Body of pancreas (tissue), 4 donors: ENCODE measurements at regions not wholly inside any gene's neighbourhood (a gene's known extent, or its start where the extent isn't known, plus 50 kb on each side); places are given as distances from the start of the nearest gene placed in this dataset.
A peak's percentile ranks its signal among the peaks of the same experiment; 100 is the strongest.

Experiments used
- ATAC-seq: fragments of 150-250 bp; one replicate; pipeline ENCODE4 v1.9.1; 2016
- DNase-seq, 4 donors: peaks; one replicate each; pipeline ENCODE4 v3.0.0-alpha.2; 2019
- H3K27ac ChIP-seq, 4 donors: fragments of 200-600 bp; sonication (generic); 1 replicate in 3 of 4; 2 replicates in 1 of 4; pipeline versions ENCODE4 v1.5.1 to v1.6.1; 2016 to 2019; ENCODE audit warnings: mild to moderate bottlenecking in 1 of 4, mixed read lengths in 1 of 4, moderate library complexity in 1 of 4
- H3K27me3 ChIP-seq, 2 donors: fragments of 200-600 bp; sonication (generic); one replicate each; pipeline ENCODE4 v1.6.0; 2016; ENCODE audit warnings: mild to moderate bottlenecking in 1 of 2
- H3K36me3 ChIP-seq, 2 donors: fragments of 200-600 bp; sonication (generic); replicated peaks in 1 of 2; 2 replicates each; pipeline ENCODE4 v1.5.1; 2016; ENCODE audit warnings: low read depth in 2 of 2; ENCODE audit not compliant: insufficient read depth in 1 of 2
- H3K4me1 ChIP-seq: fragments of 200-600 bp; sonication (generic); one replicate; pipeline ENCODE4 v1.6.0; 2016
- H3K4me3 ChIP-seq, 2 donors: fragments of 200-600 bp; sonication (generic); 1 replicate in 1 of 2; 2 replicates in 1 of 2; pipeline ENCODE4 v1.5.1; 2016 to 2019
- H3K9me3 ChIP-seq, 3 donors: fragments of 200-600 bp; sonication (generic); 1 replicate in 2 of 3; 2 replicates in 1 of 3; pipeline ENCODE4 v1.5.1; 2016
- POLR2A ChIP-seq, 3 donors: fragments of 450-650 bp; IDR thresholded peaks; one replicate each; pipeline ENCODE4 v1.6.1; 2016; ENCODE audit warnings: antibody characterized with exemption in 3 of 3, mild to moderate bottlenecking in 2 of 3
- WGBS, 2 donors: methylation state at CpG; one replicate each; pipeline ENCODE4 v1.1.5; 2017; 5-methylcytosine and 5-hydroxymethylcytosine counted together
- intact Hi-C: fragments of 100-400 bp; cut with DNase I; formaldehyde crosslinking; loops from one replicate; pipeline ENCODE4 v1.15.1; 2023
- TF ChIP-seq, protein P1 (sequence below), 7 experiments: fragments of 450-650 bp in 4 of 7; fragments of 200-600 bp in 3 of 7; sonication (generic) in 3 of 7; IDR thresholded peaks; one replicate each; pipeline ENCODE4 v1.5.1; 2016 to 2019; ENCODE audit warnings: antibody characterized with exemption in 7 of 7

DNA sequence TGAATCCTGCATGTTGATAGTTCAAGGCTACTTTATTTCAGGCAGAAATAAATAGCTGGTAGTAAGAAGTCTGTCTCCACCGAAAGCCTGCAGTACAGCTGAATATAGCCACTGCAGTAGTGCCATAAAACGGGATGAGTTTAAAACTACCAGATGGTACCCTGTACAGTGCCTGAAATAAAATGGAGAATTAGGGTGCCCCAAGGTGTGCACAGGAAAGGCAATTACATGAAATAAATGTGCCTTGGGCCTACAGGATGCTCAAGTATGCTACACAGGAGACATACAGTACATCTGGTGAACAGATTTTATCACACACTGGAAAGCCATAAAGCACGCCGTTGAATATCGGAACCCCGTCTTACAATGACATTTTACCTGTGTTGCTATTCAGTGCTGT, 447.7 kb upstream of the HNRNPA3 start:
- 89 to 90% methylated on average over 6 of the region's 6 CpGs for WGBS, 2 donors
- Histone ChIP-seq H3K9me3 (no peaks in the 10 kb centered on the region), H3K27ac (no peak overlapping the region), H3K36me3 (no peaks in the 10 kb centered on the region), H3K27me3 (no peaks in the 10 kb centered on the region), H3K4me3 (no peak overlapping the region), H3K4me1 (no peaks in the 10 kb centered on the region)
- no peak for TF ChIP-seq POLR2A (IDR thresholded peaks at IDR 0.05)
- TF ChIP-seq, protein P1, sequence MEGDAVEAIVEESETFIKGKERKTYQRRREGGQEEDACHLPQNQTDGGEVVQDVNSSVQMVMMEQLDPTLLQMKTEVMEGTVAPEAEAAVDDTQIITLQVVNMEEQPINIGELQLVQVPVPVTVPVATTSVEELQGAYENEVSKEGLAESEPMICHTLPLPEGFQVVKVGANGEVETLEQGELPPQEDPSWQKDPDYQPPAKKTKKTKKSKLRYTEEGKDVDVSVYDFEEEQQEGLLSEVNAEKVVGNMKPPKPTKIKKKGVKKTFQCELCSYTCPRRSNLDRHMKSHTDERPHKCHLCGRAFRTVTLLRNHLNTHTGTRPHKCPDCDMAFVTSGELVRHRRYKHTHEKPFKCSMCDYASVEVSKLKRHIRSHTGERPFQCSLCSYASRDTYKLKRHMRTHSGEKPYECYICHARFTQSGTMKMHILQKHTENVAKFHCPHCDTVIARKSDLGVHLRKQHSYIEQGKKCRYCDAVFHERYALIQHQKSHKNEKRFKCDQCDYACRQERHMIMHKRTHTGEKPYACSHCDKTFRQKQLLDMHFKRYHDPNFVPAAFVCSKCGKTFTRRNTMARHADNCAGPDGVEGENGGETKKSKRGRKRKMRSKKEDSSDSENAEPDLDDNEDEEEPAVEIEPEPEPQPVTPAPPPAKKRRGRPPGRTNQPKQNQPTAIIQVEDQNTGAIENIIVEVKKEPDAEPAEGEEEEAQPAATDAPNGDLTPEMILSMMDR (IDR thresholded peaks at IDR 0.05), result no peak
- DNase-seq (no peak), ATAC-seq (no peak)
- intact Hi-C loops, result no loop called here

DNA sequence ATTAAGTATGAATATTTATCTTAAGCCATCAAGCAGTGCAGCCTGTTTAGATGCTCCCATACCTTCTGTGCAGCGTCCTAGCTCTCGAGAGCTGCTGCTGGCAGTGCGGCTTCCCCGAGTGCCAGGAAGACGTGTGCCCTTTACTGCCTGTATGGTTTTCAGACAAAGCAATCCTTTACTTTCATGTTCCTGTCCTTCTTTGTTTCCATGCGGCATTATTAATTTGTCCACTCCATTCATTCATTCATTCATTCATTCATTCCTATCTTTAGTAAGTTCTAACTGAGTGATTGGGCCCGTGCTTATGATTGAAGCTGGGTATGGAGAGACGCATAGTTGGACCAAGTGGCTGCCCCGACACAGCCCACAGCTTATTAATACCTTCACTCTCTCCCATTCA, 446.6 kb upstream of the HNRNPA3 start:
- intact Hi-C loops, result no loop called here
- ATAC-seq, result no peak
- TF ChIP-seq POLR2A (IDR thresholded peaks at IDR 0.05), result no peak
- TF ChIP-seq, protein P1 (IDR thresholded peaks at IDR 0.05), result no peak
- Histone ChIP-seq H3K9me3 (no peaks in the 10 kb centered on the region), H3K4me1 (no peaks in the 10 kb centered on the region), H3K27ac (no peak overlapping the region), H3K27me3 (no peaks in the 10 kb centered on the region), H3K4me3 (no peak overlapping the region), H3K36me3 (no peaks in the 10 kb centered on the region)
- 91 to 93% methylated on average over 9 of the region's 9 CpGs for WGBS, 2 donors
- DNase-seq, result no peak

DNA sequence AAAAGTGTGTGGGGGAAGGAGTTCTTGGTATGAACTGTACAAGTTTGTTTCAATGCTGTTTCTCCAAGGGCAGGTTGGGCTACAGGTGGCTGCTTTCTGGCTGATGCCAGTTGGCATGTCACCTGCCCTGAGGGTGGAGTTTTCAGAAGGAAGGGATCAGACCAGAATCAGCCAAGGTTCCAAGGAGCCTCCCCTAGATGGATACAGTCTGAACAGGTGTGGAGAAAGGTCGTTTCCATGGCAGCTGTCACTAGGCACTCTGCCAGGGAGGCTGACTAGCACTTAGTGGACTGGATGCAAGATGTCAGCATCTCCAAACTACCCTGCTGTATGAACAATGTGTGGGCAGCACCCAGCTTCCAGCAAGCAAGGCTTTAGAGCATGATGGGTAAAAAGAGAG, 444.4 kb upstream of the HNRNPA3 start:
- Histone ChIP-seq H3K27ac (no peak overlapping the region), H3K4me1 (no peaks in the 10 kb centered on the region), H3K9me3 (peaks cover 0 to 5% (median 0%) of the 10 kb centered on the region in 3 donors), H3K36me3 (no peaks in the 10 kb centered on the region), H3K27me3 (no peaks in the 10 kb centered on the region), H3K4me3 (no peak overlapping the region)
- no peak for TF ChIP-seq POLR2A (IDR thresholded peaks at IDR 0.05)
- TF ChIP-seq, protein P1 (IDR thresholded peaks at IDR 0.05), result no peak
- DNase-seq, result peak; percentile 57 to 68 (median 62)
- WGBS, 2 donors, result 17 to 20% methylated on average over 1 of the region's 1 CpG
- peak; percentile 35 for ATAC-seq
- intact Hi-C loops, result no loop called here

DNA sequence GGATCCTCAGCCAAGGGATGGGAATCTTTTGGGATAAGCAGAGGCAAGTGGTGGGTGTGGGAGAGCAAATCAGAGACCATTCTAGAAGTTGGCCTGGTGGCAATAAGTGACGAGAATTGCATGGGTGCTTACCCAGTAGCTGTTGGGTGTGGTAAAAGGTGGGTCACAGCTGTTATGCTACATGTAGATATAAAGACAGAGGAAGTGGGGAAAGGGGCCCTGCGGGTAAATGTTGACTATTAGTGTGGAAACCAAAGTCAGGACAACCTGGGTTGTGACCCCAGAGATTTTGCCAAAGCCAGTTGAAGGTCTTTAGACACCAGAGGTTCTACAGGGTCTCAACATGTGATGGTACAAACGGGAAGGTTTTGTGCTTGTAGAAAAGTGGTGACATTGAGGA, 443.6 kb upstream of the HNRNPA3 start:
- no peak for TF ChIP-seq POLR2A (IDR thresholded peaks at IDR 0.05)
- TF ChIP-seq, protein P1 (IDR thresholded peaks at IDR 0.05), result no peak
- no peak for DNase-seq
- no peak overlapping the region for H3K4me3 ChIP-seq

DNA sequence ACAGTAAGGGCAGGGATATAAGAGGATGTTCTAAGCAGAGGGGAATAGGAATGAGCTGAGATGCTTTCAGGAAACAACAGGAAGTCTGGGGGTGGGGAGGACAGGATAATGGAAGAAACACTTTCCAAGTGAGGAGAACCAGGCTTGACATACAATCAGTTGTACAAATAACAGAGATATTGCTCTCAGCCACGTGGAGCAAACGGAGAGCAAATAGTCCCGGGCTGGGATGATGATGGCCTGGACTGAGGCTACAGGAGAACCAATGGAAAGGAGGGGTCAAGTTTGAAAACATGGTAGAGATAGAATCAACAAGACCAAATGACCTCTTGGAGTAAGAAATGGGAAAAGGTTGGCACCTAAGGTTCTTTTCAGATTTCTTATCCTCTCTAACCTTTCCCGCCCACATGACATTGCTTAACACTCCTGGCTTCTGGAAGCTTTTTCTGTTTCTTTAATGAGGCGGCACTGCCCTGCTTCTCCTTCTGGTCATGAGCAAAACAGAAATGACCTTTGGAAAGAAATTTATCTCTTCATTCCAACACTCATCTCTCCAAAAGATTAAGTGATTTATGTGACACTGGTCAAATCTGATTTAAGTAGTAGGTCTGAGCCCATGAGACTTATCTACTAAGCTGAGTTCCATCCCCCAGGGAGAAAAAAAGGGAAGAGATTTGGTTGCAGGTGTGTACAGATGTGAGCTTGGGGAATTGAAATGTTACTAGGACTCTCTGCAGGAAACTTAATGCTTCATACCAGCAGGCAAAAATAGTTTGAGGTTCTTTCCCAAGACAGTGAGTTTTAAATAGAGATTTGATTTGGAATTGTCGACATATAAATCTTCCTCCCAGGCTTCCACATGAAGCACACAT, 442.9 kb upstream of the HNRNPA3 start:
- TF ChIP-seq, protein P1 (IDR thresholded peaks at IDR 0.05), result no peak
- no peak for TF ChIP-seq POLR2A (IDR thresholded peaks at IDR 0.05)
- Histone ChIP-seq H3K4me1 (no peaks in the 10 kb centered on the region), H3K27ac (no peak overlapping the region), H3K4me3 (no peak overlapping the region), H3K36me3 (no peaks in the 10 kb centered on the region), H3K9me3 (peaks cover 0 to 7% (median 0%) of the 10 kb centered on the region in 3 donors), H3K27me3 (no peaks in the 10 kb centered on the region)
- ATAC-seq, result no peak
- intact Hi-C loops, result no loop called here
- no peak for DNase-seq
- WGBS, 2 donors, result 73 to 74% methylated on average over 6 of the region's 6 CpGs

More for the DNA sequence above, 443.6 kb upstream of the HNRNPA3 start:
- 66 to 72% methylated on average over 3 of the region's 3 CpGs for WGBS, 2 donors
- Histone ChIP-seq H3K9me3 (peaks cover 0 to 7% (median 0%) of the 10 kb centered on the region in 3 donors), H3K27me3 (no peaks in the 10 kb centered on the region), H3K4me1 (no peaks in the 10 kb centered on the region), H3K27ac (no peak overlapping the region), H3K36me3 (no peaks in the 10 kb centered on the region)
- intact Hi-C loops, result no loop called here
- ATAC-seq, result no peak
